GM21737 (cell line): ENCODE measurements at regions not wholly inside any gene's neighbourhood (a gene's known extent, or its start where the extent isn't known, plus 50 kb on each side); places are given as distances from the start of the nearest gene placed in this dataset.
"Not testable (repeated sequence)": the region's sequence is repeated elsewhere in the genome, so short reads cannot be mapped to it uniquely, and the experiment has no call there.

ENCODE experiments used
- ATAC-seq: cut with Tn5 transposase; IDR thresholded peaks from one replicate; pipeline ENCODE4 v1.9.1; 2021; ENCODE audit warnings: mild to moderate bottlenecking, moderate library complexity; ENCODE audit not compliant: unreplicated experiment

DNA sequence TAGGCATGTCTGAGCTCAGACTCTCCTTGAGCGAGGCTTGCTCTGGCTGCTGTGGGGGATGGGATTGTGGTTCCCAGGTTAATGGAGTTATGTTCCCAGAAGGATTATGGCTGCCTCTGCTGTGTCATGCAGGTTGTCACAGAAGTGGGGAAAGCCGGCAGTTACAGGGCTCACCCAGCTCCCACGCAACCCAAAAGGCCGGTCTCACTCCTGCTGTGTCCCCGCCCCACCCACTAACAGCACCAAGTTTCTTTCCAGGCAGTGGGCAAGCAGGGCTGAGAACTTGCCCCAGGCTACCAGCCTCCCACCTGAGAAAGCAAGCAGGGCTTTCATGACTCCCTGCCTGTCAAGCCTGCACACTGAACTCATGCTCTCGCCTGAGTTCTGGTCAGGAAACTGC lies 750.5 kb downstream of the FRK start:
- no peak for ATAC-seq

DNA sequence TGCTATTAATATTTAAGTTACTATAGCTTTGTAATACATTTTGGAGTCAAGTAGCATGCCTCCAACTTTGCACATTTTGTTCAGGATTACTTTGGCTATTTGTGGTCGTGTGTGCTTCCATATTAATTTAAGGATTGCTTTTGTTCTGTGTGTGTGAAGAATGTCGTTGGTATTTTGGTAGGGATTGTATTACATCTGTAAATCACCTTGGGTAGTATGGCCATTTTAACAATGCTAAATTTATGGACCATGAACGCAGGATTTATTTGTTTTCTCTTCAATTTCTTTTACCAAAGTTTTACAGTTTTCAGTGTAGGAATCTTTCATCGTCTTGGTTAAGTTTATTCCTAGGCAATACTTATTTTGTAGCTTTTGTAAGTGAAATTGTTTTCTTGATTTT lies 758.0 kb downstream of the FRK start:
- no peak for ATAC-seq

DNA sequence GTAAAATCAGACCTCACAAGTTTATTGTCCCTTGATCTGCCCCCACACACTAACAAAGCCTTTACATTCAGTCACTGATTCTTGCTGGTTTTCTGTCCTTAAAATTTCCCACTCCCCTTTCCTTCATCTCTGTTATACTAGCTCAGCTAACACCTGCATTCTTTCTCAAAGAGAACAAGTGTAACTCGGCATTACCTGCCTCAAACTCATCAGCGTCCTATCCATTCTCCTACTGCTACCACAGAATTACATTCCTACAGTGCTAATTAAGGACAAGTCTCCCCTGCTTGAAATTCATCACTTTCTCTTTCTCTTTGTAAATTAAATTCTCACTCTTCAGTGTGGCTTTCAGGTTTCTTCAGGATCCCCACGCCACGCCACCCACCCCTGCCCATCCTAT lies 773.2 kb downstream of the FRK start:
- no peak for ATAC-seq

DNA sequence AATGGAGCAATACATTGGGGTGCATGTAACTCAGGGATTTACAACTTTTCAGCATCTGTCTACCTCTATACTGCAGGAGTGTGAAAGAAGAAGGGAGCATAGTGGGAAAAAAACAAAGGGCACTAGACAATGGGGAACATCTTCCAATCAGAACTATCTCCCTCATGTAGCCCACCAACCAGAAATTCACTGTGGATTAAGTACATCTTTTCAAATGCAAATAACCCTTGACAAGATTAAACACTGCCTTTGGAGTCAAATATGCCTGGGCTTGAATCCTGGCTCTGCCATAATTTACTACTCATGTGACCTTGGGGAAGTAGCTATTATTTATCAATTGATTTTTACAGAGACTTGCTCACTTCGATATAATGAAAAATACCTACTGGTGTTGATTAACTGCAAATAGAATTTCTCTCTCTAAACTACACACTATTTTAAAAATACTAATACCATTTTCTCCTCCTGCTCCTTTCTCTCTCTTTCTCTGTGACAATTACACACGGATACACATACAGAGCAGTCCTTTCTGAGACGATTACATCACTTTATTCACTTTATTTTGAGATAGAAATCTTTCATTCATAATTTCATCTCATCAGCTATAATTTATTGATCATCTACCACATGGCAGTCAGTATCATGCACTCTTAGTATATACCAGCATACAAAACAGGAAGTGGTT lies 783.7 kb downstream of the FRK start:
- no peak for ATAC-seq

DNA sequence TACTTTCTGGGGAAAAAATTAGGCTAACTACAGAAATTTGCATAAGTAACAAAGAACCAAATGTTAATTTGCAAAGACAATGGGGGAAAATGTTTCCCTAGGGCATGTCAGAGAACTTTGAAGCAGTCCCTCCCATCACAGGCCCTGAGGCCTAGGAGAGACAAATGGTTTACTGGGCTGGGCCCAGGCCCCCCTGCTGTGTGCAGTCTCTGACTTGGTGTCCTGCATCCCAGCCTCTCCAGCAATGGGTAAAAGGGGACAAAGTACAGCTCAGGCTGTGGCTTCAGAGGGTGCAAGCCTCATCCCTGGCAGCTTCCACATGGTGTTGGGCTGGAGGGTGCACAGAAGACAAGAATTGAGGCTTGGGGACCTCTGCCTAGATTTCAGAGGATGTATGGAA lies 788.4 kb downstream of the FRK start:
- ATAC-seq = no peak

DNA sequence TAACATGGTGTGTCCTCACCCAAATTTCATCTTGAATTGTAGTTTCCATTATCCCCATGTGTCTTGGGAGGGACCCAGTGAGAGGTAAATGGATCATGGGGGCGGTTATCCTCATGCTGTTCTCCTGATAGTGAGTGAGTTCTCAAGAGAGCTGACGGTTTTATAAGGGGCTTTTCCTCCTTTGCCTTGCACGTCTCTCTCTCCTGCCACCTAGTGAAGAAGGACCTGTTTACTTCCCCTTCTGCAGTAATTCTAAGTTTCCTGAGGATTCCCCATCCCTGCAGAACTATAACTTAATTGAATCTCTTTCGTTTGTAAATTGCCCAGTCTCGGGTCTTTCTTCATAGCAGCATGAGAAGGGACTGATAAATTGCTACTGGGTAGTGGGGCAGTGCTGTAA lies 789.3 kb downstream of the FRK start:
- ATAC-seq = no peak

DNA sequence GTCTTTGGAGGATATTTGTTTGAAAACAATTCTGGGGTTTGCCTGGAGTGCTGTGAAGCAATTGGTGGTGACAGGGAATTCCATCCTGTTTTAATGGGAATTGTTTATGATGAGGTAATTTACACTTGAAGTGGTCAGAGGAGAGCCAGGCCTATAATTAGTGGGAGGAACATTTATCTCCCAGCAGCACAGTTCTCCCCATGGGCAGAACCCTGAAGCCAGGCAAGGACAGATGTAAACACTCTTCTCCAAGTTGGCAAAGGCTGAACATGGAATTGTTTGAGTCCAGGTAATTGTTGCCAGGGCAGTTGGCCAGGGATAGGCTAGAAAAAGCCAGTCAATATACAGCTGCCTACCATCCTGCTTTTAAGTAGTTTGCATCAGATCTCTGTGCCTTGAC lies 789.7 kb downstream of the FRK start:
- no peak for ATAC-seq

DNA sequence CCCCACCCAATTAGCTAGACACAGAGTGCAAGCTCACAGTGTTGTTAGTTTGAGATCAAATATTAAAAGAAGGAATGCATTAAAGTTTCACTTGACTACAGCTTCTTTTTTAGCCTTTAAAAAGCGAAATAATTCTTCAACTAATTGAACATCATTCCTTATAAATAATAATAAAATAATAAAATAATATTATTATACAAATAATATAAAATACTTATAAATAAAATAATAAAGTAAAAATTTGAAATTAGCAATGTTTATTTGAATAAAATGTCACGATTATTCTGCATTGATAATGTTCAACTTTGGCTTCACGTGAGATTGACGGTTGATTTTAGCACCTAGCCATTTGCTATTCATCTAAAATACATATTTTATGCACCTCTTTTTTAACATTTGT lies 819.3 kb downstream of the FRK start:
- ATAC-seq = no peak

DNA sequence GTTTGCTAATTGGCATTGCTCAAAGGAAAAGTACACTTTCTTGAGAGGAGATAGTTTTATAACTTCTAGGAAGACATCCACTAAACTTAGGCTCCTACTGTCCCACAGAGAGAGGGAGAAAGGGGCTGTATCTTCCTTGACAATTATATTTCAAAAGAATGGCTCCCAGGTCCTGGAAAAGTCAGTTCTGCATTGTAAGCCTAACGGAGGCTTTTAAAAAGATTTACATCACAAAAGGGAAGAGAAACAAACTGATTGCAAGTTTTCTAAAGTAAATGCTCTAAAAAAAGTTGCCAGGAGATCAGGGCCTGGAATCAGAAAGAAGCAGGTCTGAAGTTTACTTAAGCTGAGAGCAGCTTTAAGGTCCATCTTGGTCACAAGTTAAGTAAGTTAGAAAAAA lies 839.5 kb downstream of the FRK start:
- no peak for ATAC-seq

DNA sequence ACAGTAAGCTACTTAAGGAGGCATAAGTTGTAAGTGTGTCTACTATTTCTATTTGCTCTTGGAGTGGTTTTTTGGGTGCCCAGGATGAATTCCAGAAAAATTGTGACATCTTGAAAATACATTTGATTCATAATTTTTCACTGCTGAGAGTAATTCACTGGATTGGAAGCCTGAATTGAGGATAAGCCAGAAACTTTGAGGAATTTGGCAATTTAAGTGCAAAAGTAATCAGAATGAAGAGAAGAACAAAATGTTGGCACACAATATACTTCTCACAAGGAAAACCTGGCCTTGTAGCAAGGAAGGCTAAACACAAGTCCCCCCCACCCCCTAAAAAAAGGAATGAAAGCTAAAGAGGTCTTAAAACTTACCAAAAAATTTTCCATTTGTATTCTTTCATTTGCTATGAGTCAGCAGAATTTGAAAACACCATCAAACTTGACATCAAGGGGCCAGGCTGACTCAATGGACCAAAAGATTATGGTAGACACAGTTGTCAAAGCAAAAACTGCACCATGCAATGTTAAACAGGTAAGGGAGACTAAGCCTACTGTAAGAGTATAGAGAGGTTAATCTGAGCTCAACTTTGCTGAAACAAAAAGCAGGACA lies 840.0 kb downstream of the FRK start:
- ATAC-seq = no peak

DNA sequence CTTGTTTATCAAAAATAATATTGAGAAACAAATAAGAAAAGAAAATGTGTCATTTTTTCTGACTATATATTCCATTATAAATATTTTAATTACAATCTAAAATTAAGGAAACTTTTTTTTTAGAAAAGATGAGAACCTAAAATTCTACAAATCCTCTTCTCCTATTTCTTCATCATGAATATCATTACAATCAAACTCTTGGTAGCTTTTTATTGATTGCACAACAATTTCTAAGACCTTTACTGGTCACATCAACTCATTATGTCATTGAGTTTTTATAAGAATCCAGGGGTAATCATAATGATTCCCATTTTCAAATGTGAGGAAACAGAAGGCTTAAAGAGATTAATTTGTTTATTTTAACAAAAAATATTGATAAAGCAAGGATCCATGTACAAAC lies 841.0 kb downstream of the FRK start:
- ATAC-seq = no peak

DNA sequence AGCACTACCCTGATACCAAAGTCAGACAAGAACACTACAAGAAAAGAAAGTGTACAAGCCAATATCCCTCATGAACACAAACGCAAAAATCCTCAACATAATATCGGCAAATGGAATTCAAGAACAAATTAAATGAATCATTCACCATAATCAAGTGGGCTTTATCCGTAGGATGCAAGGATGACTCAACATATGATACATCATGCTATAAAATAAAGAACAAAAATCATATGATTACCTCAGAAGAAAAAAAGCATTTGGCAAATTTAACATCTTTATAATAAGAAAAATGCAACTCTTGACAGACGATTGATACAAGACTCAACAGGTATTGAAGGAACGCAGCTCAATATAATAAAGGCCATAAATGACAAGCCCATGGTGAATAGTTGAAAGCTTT lies 843.9 kb downstream of the FRK start:
- ATAC-seq = no peak

DNA sequence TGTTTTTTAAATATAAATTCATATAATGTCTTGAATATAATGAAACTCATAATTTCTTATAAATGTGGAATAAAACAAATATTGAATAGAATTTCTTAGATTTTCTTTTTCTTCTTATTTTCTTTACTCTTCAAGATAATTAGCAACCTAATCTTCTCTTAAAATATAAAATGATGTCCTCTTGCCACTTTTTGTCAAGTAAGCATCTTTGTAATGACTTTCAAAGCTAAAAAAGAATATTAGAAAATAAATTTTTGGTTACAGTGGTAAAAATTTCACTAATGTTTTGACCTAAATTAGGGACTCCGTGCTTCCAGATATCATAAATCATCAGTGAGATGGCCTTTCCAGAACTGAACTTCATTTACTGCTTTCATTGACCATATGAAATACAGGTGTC lies 846.4 kb downstream of the FRK start:
- ATAC-seq = no peak

DNA sequence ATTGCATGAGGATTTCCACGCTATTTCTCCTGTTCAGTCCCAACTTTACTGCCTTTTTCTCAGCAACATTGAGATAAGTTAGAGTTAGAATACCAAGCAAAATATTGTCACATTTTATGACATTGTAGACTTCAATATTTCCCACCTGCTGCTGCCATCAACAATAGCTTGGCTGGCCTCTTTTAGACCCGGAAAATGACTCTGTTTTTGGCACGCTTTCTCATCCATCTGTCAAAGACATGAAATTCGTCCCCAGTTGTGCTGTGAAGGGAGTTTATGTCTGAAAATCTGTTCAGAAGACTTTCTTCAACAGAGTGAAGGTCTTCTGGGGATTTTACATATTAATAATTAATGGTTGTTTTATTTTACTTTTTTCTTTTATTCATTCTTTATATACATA lies 857.3 kb downstream of the FRK start:
- no peak for ATAC-seq

DNA sequence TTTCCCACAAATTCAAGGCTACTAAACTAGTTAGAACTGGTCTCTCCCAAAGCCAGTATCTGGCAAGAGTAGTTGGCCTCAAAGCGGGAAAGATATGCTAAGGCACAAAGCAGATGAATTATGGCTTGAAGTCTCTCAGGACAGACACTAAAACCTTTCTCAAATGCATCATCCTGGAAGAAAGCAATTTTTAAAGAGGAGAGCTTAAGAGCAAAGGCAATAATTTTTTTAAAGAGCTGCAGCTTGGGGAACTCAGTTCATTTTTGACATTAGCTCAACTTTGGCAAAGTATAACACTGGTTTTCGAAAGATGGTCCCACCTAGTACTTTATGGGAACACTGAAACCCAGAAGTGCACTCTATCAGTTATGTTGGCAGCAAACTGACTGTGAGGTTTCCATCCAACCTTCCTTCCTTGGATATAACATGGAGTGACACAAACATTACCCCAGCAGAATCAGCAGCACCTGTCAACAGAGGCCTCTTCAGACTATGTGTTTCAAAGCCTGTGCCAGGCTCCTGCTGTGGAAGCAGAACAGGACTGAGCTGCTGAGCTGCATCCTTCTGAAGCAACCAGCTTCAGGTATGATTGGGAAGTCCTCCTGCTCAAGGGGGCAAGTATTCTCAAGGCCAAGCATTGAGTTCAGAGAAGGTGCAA lies 852.3 kb upstream of the HS3ST5 start:
- ATAC-seq = no peak

DNA sequence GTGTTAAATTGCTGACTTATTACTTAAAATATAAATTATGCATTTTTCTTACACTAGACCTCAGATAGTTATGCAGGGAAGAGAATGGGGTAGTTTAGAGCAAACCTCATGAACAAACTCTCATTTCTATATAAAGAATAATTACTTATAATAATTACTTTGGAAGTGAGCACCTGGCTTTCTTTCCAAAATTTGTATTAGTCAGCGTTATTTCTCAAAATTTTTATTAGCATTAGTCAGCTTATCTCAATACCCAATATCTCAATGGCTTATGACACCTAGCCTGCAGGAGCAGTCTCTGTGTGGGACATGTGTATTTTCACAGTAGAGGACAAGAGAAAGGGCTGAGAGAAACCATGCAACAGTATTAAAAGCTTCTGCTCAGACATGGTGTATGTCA lies 849.2 kb upstream of the HS3ST5 start:
- no peak for ATAC-seq

DNA sequence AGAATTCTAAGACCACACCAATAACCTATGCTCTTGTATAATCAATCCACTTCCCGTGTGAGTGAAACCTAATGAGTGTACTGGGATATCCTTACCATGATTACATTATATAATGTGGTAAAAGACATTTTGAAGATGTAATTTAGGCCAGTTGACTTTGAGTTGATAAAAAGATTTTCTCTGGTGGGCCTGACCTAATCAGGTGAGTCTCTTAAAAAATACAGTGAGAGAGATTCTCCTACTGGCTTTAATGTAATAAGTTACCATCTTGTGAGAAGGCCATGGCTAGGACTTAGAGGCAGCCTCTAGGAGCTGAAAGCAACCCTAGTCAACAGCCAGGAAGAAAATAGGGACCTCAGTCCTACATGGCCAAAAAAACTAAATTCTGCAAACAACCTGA lies 847.7 kb upstream of the HS3ST5 start:
- no peak for ATAC-seq

DNA sequence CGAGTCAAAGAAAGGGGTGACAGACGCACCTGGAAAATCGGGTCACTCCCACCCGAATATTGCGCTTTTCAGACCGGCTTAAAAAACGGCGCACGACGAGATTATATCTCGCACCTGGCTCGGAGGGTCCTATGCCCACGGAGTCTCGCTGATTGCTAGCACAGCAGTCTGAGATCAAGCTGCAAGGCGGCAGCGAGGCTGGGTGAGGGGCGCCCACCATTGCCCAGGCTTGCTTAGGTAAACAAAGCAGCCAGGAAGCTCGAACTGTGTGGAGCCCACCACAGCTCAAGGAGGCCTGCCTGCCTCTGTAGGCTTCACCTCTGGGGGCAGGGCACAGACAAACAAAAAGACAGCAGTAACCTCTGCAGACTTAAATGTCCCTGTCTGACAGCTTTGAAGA lies 832.6 kb upstream of the HS3ST5 start:
- ATAC-seq = not testable (repeated sequence)

DNA sequence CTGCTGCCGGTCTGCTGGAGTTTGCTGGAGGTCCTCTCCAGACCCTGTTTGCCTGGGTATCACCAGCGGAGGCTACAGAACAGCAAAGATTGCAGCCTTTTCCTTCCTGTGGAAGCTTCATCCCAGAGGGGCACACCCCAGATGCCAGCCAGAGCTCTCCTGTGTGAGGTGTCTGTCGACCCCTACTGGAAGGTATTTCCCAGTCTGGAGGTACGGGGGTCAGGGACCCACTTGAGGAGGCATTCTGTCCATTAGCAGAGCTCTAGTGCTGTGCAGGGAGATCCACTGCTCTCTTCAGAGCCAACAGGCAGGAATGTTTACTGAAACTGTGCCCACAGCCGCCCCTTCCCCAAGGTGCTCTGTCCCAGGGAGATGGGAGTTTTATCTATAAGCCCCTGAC lies 823.1 kb upstream of the HS3ST5 start:
- ATAC-seq = not testable (repeated sequence)

DNA sequence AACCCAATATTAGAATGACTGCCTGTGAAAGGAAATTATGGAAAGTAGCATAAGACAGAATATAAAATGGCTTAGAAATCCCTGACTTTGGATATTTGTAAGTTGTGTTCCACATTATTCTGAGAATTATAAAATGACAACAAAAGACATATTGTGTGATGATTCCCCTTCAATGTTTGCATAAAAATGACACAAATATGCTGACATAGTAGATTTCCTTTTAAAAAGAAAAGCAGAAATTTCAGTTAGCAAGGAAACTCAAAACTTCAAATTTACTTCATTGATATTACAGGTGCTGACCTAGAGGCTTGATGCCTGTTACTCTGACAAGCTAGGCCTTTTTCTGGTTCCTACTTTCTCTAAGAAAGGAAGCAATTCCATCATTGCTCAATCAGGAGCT lies 816.9 kb upstream of the HS3ST5 start:
- ATAC-seq = no peak

DNA sequence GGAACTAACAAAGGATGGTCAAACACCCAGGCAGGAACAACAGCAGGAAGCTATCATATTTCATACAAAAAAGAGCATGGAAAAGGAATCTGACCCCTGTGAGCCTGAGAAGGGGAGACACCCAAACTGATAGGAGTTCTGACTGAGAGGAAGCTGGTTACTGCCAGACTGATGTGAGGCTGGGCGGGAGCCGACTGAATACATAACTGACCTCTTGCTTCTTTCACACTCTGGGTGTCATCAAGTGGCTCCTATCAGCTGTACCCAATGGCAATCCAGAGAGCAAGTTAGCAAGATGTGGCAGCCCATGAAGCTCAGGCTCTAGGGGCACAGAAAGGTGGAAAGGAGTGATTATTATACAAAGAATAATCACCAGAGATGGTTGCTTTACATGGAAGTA lies 795.1 kb upstream of the HS3ST5 start:
- ATAC-seq = no peak

DNA sequence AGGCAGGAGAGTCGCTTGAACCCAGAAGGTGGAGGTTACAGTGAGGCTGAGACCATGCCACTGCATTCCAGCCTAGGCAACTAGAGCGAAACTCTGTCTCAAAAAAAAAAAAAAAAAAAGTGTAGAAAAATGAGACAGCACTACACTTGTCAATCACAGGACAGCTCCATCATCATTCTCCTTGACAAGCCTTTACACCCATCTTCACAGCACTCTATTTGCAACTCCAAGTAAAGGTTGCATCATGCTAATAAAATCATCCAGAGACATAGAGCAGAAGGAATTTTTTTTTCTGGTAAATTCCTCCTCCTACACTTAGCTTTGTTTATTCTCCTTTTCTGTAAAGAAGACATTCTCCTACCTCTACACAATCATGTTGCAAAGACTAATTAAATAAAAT lies 791.0 kb upstream of the HS3ST5 start:
- ATAC-seq = no peak
